GM21786 (cell line): ENCODE measurements at regions not wholly inside any gene's neighbourhood (a gene's known extent, or its start where the extent isn't known, plus 50 kb on each side); places are given as distances from the start of the nearest gene placed in this dataset.
A peak's percentile ranks its signal among the peaks of the same experiment; 100 is the strongest.
"Not testable (repeated sequence)": the region's sequence is repeated elsewhere in the genome, so short reads cannot be mapped to it uniquely, and the experiment has no call there.

Experiments used
- ATAC-seq: cut with Tn5 transposase; IDR thresholded peaks from one replicate; pipeline ENCODE4 v1.9.1; 2021; ENCODE audit not compliant: unreplicated experiment

DNA sequence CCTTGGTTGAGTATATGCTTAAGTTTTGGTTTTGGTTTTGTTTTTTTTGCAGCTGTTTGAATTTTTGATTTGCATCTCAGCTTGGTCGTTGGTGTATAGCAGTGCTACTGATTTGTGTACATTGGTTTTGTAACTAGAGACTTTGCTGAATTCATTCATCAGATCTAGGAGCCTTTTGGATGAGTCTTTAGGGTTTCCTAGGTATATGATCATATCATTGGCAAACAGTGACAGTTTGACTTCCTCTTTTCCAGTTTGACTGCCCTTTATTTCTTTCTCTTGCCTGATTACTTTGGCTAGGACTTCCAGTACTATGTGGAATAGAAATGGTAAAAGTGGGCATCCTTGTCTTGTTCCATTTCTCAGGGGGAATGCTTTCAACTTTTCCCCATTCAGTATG is 1174.9 kb downstream of the PLA2G4A start:
- not testable (repeated sequence) for ATAC-seq

DNA sequence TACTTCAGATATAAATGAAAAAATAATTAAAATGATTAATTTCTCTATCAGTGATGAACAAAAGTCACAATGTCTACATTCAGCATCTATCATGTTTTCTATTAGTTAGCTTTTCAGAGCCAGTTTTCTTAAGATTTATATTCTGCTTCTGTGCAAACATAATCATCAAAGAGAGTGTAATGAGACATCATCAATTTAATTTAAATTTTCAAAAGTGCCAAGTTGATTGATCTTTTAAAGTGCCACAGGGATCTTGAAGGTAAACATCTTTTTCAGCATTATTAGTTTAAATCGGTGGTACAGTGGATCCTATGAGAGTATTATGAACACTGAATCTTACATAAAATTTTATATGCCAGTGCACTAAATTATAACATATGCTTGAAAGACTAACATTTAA is 1176.1 kb downstream of the PLA2G4A start:
- ATAC-seq, result no peak

DNA sequence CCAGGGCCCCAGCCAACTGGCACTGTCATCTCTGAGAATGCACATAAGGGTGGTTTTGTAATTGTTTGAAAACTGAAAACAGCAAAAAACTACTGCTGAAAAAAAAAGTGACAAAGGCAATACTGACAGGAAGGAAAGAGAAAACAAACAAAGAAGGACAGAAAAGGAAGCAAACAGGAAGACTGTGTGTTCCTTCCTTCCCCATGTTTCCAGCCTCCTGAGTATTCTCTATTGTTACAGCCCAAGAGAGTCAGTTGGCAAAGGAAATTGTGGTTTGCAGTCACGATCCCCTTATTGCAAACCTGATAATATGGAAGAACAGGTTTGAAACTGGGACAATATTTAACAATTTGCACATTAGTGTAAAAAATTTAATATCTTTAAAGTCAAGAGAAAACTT is 1177.6 kb downstream of the PLA2G4A start:
- no peak for ATAC-seq

DNA sequence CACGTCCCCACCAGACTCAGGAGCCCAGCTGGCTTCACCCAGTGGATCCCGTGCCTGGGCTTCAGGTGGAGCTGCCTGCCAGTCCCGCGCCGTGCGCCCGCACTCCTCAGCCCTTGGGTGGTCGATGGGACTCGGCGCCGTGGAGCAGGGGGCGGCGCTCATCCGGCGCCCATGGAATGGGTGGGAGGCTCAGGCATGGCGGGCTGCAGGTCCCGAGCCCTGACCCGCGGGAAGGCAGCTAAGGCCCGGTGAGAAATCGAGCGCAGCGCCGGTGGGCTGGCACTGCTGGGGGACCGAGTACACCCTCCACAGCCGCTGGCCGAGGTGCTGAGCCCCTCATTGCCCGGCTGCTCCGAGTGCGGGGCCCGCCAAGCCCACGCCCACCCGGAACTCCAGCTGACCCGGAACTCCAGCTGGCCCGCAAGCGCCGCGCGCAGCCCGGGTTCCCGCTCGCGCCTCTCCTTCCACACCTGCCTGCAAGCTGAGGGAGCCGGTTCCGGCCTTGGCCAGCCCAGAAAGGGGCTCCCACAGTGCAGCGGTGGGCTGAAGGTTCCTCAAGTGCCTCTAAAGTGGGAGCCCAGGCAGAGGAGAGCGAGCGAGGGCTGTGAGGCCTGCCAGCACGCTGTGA is 1184.6 kb downstream of the PLA2G4A start:
- ATAC-seq, result not testable (repeated sequence)

DNA sequence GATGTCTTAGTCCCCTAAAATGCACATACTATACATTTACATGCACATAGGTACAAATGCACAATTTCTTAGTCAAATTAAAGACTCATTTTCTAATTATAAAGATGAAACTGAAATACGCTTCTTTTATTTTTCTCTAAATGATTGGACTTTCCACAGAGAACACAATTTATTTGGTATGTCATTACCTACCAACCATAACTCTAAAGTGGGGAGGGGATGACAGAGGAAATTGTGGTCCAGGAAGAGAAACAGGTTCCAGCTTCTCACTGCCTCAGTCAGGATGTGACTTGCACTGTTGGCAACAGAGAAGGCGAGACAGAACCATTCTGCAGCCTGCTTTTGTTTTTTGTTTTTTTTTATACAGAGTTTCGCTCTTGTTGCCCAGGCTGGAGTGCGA is 1189.2 kb downstream of the PLA2G4A start:
- no peak for ATAC-seq

DNA sequence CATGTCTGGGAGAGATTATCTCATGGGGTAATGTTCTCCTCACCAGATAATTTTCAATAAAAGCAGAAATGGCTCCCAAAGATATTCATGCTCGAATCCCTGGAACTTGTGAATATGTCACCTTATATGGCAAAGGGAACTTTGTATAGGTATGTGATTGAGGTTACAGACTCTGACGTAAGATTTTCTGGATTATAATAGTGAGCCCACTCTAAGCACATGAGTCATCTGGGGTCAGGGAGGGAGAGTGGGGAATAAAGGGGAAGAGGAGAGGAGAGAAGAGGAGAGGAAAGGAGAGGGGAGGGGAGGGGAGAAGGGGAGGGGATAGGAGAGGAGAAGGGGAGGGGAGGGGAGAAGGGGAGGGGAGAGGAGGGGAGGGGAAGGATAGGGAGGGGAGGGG is 1193.9 kb downstream of the PLA2G4A start:
- ATAC-seq, result no peak

DNA sequence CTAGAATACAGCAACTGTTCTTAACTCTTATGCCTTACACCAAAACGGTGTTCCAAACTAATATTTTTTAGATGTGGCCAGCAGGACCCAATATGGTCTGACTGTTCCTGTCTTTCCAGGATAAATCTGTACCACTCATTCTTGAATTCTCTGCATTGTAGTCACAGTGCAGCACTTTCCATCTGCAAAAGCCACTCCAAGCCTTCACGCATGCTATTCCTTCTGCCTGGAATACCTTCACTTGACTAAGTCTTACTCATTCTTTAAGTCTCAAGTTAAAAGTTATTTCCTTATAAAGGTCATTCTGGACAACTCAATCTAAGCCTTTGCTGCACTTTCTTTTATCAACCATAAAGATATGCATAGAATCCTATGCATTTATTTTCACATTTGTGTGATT is 1194.5 kb downstream of the PLA2G4A start:
- no peak for ATAC-seq

DNA sequence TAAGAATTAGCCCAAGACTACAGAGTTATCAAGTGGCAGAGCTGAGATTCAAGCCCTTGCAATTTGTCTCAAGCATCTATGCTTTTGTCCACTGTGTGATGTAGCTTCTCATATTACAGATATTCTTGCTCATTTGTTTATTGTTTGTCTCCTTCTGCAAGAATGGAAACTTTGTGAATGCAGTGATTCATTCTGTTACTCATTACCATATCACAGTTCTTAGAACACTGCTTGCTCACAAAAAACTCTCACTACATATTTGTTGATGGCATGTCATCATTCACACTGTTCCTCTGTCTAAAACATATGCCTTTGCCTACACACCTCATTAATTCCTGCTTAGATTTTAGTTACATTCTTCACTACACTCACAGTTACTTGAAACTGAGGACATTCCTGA is 1198.9 kb downstream of the PLA2G4A start:
- peak; percentile 98 for ATAC-seq

DNA sequence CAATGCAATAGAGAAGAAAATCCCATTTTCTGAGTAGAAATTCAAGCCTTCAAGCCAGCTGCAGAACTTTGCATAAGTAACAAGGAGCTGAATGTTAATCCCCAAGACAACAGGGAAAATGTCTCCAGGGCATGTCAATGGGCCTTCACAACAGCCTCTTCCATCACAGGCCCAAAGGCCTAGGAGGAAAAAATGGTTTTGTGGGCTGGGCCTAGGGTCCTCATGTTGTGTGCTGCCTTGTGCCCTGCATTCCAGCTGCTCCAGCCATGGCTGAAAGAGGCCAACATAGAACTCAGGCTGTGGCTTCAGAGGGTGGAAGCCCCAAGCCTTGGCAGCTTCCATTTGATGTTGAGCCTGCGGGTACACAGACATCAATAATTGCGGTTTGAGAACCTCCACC is 1208.8 kb downstream of the PLA2G4A start:
- not testable (repeated sequence) for ATAC-seq

DNA sequence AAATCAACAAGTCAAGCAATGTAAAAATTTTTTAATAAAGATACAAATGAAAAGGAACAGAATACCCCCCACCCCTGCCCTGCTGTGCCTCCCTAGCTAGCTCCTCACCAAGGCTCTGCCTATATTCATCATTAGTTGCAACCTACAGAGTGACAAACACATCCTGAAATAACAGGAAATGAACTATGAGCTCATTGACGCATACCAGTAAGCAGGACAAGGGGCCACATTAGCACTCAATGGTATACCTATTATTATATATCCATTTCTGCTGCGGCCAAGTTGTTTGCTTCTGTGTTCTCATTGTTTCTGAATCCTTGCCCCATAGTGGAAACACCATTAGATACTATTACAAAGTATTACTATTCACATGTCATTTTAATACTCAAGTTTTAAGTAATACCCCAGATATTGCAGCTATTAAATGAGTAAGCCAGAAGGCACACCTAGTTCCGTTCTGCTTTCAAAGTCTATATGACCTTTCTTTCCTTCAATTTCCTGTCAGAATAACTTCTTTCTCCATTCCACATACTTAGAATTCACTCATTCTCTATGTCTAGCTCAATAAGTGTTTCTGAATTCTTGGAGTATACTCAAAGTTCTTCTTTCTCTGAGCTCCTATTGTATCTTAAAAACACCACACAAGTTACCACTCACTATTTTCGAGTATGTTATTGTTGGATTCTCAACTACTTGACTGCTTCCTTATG is 1214.9 kb downstream of the PLA2G4A start:
- no peak for ATAC-seq

DNA sequence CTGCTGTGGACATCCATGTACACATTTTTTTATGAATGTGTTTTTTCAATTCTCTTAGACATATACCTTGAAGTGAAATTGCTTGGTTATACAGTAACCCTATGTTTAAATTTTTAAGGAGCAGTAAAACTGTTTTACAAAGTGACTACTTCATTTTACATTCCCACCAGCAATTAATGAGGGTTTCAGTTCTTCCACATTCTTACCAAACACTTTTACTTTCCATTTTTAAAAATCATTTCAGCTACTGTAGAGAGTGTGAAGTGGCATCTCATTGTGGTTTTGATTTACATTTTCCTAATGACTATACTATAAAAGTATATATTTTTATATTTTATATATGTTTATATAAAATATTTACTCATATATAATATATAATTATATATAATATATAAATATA is 1221.5 kb downstream of the PLA2G4A start:
- no peak for ATAC-seq

DNA sequence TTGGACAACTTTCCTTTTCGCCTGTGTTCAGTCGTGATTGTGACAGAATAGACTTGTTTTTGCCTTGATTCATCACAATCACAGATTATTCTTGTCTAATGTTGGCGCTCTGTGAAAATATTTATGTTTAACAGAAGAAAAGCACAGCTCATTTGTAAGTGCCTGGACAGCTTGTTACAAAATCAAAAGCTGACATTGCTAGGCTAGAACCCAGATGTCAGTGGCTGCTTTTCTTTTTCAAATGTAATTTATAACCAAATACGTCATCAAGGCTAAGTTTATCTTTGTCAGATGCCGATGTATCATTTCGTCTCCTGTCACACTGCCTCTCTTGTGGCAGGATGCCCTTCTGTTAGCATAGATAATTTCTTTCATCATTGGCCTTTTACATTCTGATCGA is 1227.3 kb downstream of the PLA2G4A start:
- no peak for ATAC-seq

DNA sequence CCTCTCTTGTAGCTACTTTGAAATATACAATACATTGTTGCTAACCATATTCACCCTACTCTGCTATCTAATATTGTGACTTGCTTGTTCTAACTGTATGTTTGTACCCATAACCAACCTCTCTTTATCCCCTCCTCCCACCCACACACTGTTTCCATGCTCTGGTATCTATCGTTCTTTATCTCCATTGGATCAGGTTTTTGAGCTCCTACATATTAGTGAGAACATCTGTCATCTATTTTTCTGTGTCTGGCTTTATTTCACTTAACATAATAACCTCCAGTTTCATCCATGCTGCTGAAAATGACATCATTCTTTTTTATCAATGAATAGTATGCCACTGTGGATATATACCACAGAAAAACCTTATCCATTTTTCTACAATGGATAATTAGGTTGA is 1230.1 kb downstream of the PLA2G4A start:
- no peak for ATAC-seq

DNA sequence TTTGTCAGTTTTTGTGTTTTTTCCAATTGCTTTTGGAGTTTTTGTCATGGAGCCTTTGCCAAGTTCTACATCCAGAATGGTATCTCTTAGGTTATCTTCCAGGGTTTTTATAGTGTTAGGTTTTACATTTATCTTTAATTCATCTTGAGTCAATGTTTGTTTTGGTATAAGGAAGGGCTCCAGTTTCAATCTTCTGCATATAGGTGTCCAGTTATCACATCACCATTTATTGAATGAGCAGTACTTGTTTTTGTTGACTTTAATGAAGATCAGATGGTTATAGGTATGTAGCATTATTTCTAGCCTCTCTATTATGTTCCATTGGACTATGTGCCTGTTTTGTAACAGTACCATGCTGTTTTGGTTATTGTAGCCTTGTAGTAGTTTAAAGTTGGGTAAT is 1233.1 kb downstream of the PLA2G4A start:
- no peak for ATAC-seq

DNA sequence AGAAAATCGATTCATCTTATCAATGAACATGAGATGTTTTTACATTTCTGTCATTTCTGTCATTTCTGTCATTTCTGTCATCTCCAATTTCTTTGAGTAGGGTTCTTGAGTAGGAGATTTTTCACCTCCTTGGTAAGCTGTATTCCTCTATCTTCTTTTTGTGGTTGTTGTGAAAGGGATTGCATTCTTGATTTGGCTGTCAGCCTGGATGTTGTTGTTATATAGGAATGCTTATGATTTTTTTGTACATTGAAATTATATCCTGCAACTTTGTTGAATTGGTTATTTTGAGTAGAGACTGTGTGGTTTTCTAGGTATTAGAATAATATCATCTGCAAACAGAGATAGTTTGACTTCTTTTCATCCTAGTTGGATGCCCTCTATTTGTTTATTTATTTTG is 1233.7 kb downstream of the PLA2G4A start:
- no peak for ATAC-seq

DNA sequence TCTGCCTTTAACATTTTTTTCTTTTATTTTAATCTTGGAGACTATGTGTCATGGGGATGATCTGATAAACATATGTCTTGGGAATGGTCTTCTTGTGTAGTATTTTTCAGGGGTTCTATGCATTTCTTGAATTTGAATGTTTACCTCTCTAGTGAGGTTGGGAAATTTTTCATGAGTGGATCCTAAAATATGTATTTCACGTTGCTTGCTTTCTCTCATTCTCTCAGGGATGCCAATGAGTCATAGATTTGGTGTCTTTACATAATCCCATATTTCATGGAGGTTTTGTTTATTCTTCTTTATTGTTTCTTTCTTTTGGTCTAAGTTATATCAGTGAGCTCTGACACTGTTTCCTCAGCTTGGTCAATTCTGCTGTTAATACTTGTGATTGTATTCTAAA is 1237.2 kb downstream of the PLA2G4A start:
- ATAC-seq, result no peak

DNA sequence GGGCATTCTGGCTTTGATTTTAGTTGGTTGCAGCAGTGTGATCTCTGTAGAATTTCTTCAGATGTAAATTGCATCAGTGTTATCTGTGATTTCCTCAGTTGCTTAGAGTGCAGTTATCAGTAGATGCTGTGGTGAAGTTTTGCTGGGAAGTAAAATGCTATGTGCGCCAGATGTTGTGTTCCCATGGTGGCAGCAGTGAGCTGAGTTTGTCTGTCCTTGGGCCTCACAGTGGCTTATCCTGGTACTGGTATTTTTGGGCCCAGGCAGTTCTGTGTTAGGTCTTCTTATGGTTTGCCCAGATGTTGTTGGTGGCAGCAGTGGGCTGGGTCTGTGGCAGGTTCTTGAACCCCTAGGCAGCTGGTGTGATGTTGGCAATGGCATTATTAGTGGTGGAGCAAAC is 1242.1 kb downstream of the PLA2G4A start:
- no peak for ATAC-seq

DNA sequence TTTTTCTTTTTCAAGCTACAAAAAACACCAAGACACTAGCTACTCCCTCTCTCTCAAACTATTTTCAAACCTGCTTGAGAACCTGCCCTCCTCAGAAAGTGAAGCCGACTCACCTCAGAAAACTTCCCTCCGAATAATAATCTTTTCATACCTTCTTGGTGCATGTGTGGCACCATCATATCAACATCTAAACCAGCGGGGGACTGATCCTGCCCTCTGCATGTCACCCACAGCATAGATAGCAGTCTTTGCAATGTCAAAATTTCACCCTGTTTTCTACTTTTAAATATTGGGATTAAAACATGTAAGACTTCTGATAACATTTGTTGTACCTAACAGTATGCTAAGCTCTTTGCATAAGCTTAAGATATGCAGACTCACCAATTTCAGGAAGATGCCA is 1260.3 kb downstream of the PLA2G4A start:
- ATAC-seq, result no peak

DNA sequence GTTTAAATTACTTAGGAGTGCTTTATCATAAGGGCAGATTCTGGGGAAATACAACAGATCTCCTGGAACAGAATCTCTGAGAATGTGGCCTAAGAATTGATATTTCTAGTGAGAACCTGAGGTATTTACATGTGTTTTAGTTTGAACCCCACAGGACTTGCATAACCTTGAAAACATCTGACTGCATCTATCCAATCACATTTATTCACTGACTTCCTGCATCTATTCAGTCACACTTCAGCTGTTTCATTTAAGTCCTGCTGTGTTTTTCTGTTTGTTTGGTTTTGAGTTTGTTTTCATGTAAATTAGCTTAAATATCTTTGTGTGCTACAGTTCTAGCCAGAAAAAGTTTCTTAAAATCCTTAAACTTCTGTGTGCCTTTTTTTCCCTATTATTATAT is 1260.7 kb downstream of the PLA2G4A start:
- ATAC-seq, result no peak

DNA sequence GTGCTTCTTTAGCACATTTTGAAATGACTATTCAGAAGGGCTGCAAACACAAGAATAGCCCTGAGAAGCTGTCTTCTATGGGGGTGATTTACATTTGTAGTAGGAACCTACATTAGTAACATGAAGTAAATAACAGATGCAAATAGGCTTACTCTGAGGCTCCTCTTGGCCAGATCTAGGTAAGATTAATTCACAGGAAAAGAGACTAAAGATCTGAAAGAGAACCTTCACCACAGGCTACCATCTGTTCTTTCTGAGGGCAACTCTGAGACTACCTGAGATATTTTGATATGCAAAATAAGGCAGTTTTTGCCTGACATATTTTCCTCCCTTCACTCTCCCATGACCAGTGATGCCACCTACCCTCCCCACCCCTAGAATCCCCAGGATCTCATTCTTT is 1267.8 kb downstream of the PLA2G4A start:
- no peak for ATAC-seq

DNA sequence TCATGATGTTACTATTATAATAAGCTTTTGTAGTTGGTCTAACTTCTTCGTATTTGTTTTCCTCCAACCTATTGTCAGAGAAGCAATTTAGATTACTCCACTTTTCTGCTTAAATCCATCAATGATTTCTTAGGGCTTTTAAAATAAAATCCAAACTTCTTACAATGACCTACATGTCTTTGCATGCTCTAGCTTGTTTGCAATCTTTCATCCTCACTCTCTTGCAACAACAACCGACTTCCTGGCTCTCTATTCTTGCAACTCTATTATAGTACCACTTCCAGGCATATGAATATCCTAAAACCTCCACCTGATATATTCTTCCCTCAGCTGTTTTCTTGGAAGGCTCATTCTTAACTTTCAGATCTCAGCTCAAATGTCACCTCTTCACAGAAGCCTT is 1288.7 kb downstream of the PLA2G4A start:
- no peak for ATAC-seq

DNA sequence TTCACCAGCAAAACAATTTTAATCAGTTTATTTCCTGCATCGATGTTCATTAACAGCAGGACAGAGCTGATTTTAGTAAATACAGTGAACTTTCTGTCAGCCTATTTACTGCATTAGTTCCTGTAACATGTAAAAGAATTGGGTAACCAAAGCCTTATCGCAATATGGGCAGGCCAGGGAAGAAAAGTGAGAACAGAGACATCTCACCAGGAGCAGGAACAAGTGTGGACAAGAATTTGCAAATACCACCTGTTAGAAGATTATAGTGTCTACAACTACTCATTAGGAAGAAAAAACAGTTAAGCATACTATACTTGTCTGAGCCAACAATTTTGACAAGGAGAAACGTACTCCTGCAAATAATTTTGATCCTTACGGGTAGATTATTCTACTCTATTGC is 1293.9 kb downstream of the PLA2G4A start:
- ATAC-seq, result no peak

DNA sequence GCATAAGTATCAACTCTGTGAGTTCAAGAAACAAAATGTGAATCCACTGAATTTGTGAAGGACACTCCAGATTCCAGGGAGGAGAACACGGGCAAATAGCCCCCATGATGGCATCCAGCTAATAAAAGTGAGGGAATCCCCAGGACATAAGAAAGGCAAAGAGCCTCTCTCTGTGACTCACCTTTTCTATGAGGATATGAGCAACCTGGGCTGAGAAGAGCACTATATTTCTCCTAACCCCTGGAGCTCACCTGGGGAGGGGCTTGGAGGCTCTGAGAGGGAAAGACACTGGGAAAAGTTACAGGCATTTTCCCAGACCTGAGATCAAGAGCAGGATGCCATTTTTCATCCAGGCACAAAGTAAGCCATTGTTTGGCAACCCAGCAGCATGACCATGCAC is 1298.8 kb downstream of the PLA2G4A start:
- no peak for ATAC-seq
